ENCODE measurements at regions not wholly inside any gene's neighbourhood (a gene's known extent, or its start where the extent isn't known, plus 50 kb on each side); places are given as distances from the start of the nearest gene placed in this dataset.

DNA sequence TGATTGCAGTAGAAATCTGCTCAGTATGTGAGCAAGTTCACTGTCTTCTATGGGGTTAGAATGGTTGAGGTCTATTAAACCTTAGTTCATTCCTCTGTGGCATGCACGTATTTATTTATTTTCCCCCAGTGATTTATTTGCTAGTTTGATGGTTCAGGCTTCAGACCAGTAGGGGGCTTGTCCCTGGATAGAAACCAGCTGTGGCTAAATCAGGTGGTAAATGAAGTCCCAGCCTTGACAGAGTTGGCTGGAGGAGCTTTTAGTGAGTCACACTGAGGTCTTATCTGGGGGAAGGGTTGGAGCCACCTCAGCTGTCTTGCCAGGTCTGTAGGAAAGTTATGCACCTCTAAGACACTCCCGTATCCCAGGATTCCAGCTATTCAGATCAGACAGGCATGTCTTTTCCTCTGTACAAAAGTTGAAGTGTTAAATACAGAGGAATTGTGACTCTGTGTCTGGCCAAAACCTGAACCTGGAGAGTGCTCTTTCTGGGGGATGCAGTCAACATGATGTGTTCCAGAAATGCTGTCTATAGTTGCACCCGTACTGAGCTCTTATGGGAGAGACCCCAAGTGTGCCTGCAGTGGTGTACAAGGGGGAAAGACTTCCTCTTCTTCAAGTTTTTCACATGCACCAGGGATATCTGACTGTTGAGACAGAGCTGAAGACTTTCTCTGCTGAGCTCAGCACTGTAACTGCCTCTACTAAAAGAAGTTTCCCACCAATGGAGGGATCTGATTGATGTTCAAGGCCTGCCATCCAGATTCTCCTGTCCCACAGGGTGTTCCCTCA, 1322.1 kb downstream of the TMEM121 start:
- peak; percentile 92 for DNase-seq

DNA sequence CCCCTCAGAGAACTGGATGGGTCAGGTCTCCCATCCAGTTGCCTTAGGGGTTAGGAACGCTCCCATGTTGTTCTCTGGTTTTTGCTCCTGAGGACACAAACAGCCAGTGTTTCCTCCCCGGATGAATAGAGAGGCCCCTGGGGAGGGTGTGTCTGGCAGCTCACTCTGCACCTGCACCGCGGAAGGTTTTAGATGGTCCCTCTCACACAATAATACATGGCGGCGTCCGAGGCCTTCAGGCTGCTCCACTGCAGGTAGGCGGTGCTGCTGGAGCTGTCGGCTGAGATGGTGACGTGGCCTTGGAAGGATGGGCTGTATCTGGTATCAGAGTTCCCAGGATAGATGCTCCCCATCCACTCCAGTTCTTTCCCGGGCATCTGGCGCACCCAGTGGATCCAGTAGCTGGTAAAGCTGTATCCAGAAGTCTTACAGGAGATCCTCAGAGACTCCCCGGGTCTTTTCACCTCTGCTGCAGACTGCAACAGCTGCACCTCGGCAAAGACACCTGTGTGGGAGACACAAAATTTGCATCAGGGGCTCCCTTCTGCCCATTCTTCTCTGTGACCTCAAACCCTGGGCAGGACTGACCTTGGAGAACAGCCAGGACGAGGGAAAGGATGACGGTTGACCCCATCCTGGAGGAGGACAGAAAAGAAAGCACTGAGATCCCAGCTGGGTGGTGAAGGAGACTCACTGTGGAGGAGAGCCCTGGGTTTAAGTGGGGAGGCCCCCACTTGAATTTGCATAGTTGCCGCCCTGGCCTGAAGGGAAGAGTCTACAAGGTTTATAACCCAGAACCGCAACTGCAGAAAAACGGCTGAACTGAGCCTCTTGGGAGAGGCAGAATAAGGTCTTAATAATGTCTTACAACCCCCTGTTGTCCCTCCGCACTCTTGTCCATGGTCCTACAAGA, 1324.8 kb downstream of the TMEM121 start:
- no peak for DNase-seq

DNA sequence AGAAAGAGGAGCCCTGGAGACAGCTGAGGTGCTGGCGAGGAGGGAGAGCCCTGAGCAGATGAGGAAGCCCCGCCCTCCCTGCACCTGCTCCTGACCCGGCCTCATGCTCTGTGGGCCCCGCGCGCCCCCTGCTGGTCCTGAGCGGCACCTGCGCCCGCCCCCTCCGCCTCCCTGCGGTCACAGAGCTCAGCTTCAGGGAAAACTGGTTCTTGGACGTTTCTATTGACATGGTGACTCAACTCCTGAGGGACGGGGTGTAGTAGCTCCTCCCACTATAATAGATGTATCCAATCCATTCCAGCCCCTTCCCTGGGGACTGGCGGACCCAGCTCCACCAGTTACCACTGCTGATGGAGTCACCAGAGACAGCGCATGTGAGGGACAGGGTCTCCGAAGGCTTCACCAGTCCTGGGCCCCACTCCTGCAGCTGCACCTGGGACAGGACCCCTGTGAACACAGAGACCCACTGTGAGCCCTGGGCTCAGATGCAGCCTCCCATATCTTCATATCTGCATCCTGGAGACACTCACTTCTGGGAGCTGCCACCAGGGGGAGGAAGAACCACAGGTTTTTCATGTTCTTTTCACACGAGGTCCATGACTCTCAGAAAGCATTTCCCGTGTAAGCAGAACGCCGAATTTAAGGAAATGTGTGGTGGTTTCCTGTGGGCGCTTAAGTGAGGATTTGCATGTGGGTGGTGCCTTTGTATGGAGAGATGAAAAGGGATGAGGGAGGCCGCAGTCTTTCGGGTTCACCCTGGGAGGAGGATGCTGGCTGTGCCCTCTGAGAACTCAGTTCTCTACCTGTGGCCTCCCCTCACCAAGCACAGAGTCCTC, 1346.4 kb downstream of the TMEM121 start:
- DNase-seq: peak; percentile 71

DNA sequence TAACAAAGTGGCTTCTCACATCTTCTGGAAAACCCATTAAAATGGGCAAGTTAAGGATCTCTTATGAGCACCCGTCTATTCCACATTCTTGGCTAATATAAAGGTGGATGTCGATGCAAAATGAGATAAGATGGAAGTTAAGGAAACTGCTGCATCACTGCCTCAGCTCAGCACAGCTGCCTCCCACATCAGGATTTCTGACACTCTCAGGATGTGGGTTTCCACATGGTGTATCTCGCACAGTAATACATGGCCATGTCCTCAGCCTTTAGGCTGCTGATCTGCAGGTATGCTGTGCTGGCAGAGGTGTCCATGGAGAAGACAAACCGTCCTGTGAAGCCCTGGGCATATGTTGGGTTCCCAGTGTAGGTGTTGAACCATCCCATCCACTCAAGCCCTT, 1348.0 kb downstream of the TMEM121 start:
- no peak for DNase-seq

DNA sequence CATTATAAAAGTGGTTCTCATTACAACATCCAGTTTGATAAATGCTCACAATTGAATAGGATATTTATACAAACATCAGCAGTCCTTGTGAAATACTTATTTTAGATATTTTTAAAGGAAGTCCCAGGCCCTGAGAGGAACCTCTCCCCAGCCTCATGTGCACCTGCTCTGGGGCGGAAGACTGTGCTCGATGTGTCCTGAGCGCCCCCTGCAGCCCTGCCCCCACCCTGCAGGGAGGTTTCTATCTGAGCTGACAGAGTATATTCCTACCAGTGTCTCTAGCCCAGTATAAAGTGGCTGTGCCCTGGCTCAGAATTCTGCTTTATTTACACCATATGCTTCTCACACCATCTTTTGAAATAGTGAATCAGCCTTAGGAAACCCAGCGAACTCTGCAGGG, 1349.1 kb downstream of the TMEM121 start:
- no peak for DNase-seq

DNA sequence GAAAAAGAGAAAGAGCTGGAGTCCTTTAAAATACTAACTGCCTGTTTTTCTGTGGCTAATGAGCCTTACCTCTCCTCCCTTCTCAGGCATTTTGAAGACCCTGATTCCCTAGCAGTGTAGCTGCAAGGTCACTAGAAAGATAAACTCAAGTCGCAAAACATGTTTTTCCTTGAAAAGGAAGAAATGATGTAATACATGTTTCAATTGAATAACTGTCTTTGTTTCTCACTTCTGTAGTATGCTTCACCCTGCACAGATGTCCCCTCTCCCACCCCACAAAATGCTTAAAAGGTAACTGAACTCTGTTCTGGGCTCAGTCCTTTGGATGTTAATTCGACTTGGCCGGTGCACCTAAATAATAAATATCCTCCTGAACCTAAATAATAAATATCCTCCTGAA, 1350.3 kb downstream of the TMEM121 start:
- DNase-seq: no peak

DNA sequence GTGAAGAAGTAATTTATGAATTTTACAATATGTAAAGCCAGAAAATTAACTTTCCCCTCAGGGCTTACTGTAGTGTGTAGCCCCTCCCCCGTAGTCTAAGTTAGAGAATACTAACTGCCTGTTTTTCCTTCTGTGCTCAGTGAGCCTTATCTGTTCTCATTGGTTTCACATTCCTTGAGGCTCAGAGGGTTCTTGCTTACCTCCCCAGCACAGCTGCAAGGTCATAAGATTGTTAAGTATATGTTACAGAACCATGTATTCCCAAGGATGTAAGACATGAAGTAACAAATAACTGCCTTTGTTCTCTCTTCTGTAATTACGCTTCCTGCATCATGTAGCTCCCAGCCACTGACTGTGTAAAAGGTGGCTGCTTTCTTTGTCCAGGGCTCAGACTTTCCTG, 1351.1 kb downstream of the TMEM121 start:
- peak; percentile 73 for DNase-seq

DNA sequence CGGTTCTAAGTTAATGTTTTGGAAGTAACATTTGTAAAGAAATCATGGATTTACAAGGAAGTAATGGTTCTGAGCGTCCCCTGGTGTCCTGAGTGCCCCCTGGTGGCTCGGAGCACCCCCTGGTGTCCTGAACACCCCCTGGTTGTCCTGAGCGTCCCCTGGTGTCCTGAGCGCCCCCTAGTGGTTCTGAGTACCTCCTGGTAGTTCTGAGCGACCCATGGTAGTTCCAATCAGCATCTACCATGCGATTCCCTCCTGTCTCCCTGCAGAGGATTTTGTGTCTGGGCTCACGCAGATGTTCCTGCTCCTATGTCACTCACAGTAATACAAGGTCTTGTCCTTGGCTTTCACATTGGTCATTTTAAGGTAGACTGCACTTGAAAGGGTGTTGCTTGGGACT, 1352.9 kb downstream of the TMEM121 start:
- peak; percentile 26 for DNase-seq

DNA sequence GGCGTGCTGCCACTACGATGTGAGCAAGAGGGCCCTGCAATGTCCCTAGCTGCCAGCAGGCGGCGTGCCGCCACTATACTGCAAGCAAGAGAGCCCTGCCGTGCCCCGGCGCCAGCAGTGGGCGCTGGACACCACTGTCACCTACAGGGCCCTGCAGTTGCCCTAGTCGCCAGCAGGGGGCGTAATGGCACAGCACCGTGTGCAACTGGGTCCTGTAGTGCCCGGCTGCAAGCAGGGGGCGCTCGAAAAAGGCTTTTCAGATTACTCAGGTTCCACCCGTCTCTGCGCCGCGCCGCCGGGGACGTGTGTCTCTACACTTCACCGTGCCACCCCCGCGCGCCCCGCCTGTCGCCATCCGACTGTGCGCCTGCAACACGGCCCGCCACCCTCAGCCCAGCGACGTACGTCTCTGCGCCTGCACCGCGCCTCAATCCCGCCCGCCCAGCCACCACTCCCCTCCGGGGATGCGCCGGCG, 1356.9 kb downstream of the TMEM121 start:
- DNase-seq: no peak
